ENCODE measurements at regions not wholly inside any gene's neighbourhood (a gene's known extent, or its start where the extent isn't known, plus 50 kb on each side); places are given as distances from the start of the nearest gene placed in this dataset.

- Histone ChIP-seq H3K9me3 (ENCODE audit: control insufficient read depth, insufficient read depth, low read length) (no peaks in the 10 kb centered on the region; the same call in 1 of the 2 replicates), H3K4me3 (ENCODE audit: low read length) (no peak overlapping the region), H3K4me2 (ENCODE audit: low read length) (no peak overlapping the region), H3K27me3 (ENCODE audit: control insufficient read depth, low read length) (no peaks in the 10 kb centered on the region), H3K4me1 (ENCODE audit: control insufficient read depth, low read length) (no peaks in the 10 kb centered on the region), H3K36me3 (ENCODE audit: control insufficient read depth, low read length) (no peaks in the 10 kb centered on the region), H3K79me2 (ENCODE audit: control insufficient read depth, low read length) (no peaks in the 10 kb centered on the region), H3F3A (ENCODE audit: control insufficient read depth, insufficient read depth) (no peaks in the 10 kb centered on the region), H3K9me2 (replicated peaks; ENCODE audit: control insufficient read depth, low read length) (no peaks in the 10 kb centered on the region), H4K20me1 (ENCODE audit: control insufficient read depth, insufficient read depth, low read depth, low read length) (no peaks in the 10 kb centered on the region), H3K27ac (ENCODE audit: low read depth, low read length) (no peak overlapping the region)
- TF ChIP-seq EZH2phosphoT487 (IDR thresholded peaks at IDR 0.05; ENCODE audit: borderline replicate concordance, low read length) (no peak), CTCF (IDR thresholded peaks at IDR 0.05; ENCODE audit: low read depth, low read length, poor library complexity, severe bottlenecking) (no peak)
Observed at GRCh38 chr7:19530852-19531251, 178.0 kb downstream of the POLR1F start.

- Histone ChIP-seq H3K36me3 (ENCODE audit: control insufficient read depth, low read length) (no peaks in the 10 kb centered on the region), H3K27ac (ENCODE audit: low read depth, low read length) (no peak overlapping the region), H3K9me3 (ENCODE audit: control insufficient read depth, insufficient read depth, low read length) (no peaks in the 10 kb centered on the region; the same call in 1 of the 2 replicates), H4K20me1 (ENCODE audit: control insufficient read depth, insufficient read depth, low read depth, low read length) (no peaks in the 10 kb centered on the region), H3K4me2 (ENCODE audit: low read length) (no peak overlapping the region), H3K27me3 (ENCODE audit: control insufficient read depth, low read length) (no peaks in the 10 kb centered on the region), H3K4me3 (ENCODE audit: low read length) (no peak overlapping the region), H3K4me1 (ENCODE audit: control insufficient read depth, low read length) (no peaks in the 10 kb centered on the region), H3F3A (ENCODE audit: control insufficient read depth, insufficient read depth) (no peaks in the 10 kb centered on the region), H3K79me2 (ENCODE audit: control insufficient read depth, low read length) (no peaks in the 10 kb centered on the region), H3K9me2 (replicated peaks; ENCODE audit: control insufficient read depth, low read length) (no peaks in the 10 kb centered on the region)
- TF ChIP-seq EZH2phosphoT487 (IDR thresholded peaks at IDR 0.05; ENCODE audit: borderline replicate concordance, low read length) (no peak), CTCF (IDR thresholded peaks at IDR 0.05; ENCODE audit: low read depth, low read length, poor library complexity, severe bottlenecking) (no peak)
Observed at GRCh38 chr7:19530261-19530660, 178.6 kb downstream of the POLR1F start.

- H4K20me1 ChIP-seq (ENCODE audit: control insufficient read depth, insufficient read depth, low read depth, low read length): no peaks in the 10 kb centered on the region
- H3F3A ChIP-seq (ENCODE audit: control insufficient read depth, insufficient read depth): no peaks in the 10 kb centered on the region
- TF ChIP-seq CTCF (IDR thresholded peaks at IDR 0.05; ENCODE audit: low read depth, low read length, poor library complexity, severe bottlenecking) (no peak), EZH2phosphoT487 (IDR thresholded peaks at IDR 0.05; ENCODE audit: borderline replicate concordance, low read length) (no peak)
- no peaks in the 10 kb centered on the region; the same call in 1 of the 2 replicates for H3K9me2 ChIP-seq (replicated peaks; ENCODE audit: control insufficient read depth, low read length)
- no peaks in the 10 kb centered on the region for H3K36me3 ChIP-seq (ENCODE audit: control insufficient read depth, low read length)
- H3K9me3 ChIP-seq (ENCODE audit: control insufficient read depth, insufficient read depth, low read length): no peaks in the 10 kb centered on the region
- H3K4me2 ChIP-seq (ENCODE audit: low read length): no peak overlapping the region
- H3K27me3 ChIP-seq (ENCODE audit: control insufficient read depth, low read length): no peaks in the 10 kb centered on the region
- no peak overlapping the region for H3K4me3 ChIP-seq (ENCODE audit: low read length)
- H3K79me2 ChIP-seq (ENCODE audit: control insufficient read depth, low read length): no peaks in the 10 kb centered on the region
- no peak overlapping the region for H3K27ac ChIP-seq (ENCODE audit: low read depth, low read length)
- no peaks in the 10 kb centered on the region for H3K4me1 ChIP-seq (ENCODE audit: control insufficient read depth, low read length)
Observed at GRCh38 chr7:19526639-19527038, 182.2 kb downstream of the POLR1F start.

All from DOHH2 (cell line).